HEK293T (cell line): ENCODE measurements at regions not wholly inside any gene's neighbourhood (a gene's known extent, or its start where the extent isn't known, plus 50 kb on each side); places are given as distances from the start of the nearest gene placed in this dataset.

Experiments
- ARNT ChIP-seq: fragments of 450-650 bp; IDR thresholded peaks from 2 replicates; pipeline ENCODE4 v1.6.1; 2017; ENCODE audit warnings: mild to moderate bottlenecking
- CTBP1 ChIP-seq: fragments of 450-650 bp; IDR thresholded peaks from 2 replicates; pipeline ENCODE4 v1.6.1; 2016; ENCODE audit warnings: borderline replicate concordance
- FOXA1 ChIP-seq: fragments of 450-650 bp; IDR thresholded peaks from 2 replicates; pipeline ENCODE4 v1.6.1; 2016; ENCODE audit warnings: mild to moderate bottlenecking
- FOXK2 ChIP-seq: fragments of 450-650 bp; IDR thresholded peaks from 2 replicates; pipeline ENCODE4 v1.6.1; 2016; ENCODE audit warnings: mild to moderate bottlenecking
- FOXM1 ChIP-seq: fragments of 450-650 bp; IDR thresholded peaks from 2 replicates; pipeline ENCODE4 v1.6.1; 2017; ENCODE audit warnings: mild to moderate bottlenecking, borderline replicate concordance
- HDGF ChIP-seq: fragments of 450-650 bp; IDR thresholded peaks from 2 replicates; pipeline ENCODE4 v1.6.1; 2017; ENCODE audit warnings: antibody characterized with exemption, borderline replicate concordance
- L3MBTL2 ChIP-seq: fragments of 450-650 bp; conservative IDR thresholded peaks from 2 replicates; pipeline ENCODE4 v1.6.1; 2016; ENCODE audit warnings: mild to moderate bottlenecking
- LEF1 ChIP-seq: fragments of 450-650 bp; IDR thresholded peaks from 2 replicates; pipeline ENCODE4 v1.6.1; 2017; ENCODE audit warnings: mild to moderate bottlenecking, borderline replicate concordance
- NFRKB ChIP-seq: fragments of 450-650 bp; IDR thresholded peaks from 2 replicates; pipeline ENCODE4 v1.6.1; 2016; ENCODE audit warnings: mild to moderate bottlenecking, moderate library complexity
- PKNOX1 ChIP-seq: fragments of 450-650 bp; IDR thresholded peaks from 2 replicates; pipeline ENCODE4 v1.6.1; 2016
- SP1 ChIP-seq: fragments of 450-650 bp; IDR thresholded peaks from 2 replicates; pipeline ENCODE4 v1.6.1; 2017
- SUZ12 ChIP-seq: fragments of 450-650 bp; IDR thresholded peaks from 2 replicates; pipeline ENCODE4 v1.6.1; 2016; ENCODE audit warnings: mild to moderate bottlenecking
- TARDBP ChIP-seq: fragments of 450-650 bp; IDR thresholded peaks from 2 replicates; pipeline ENCODE4 v1.6.1; 2016
- ZNF384 ChIP-seq: fragments of 450-650 bp; IDR thresholded peaks from 2 replicates; pipeline ENCODE4 v1.6.1; 2016

DNA sequence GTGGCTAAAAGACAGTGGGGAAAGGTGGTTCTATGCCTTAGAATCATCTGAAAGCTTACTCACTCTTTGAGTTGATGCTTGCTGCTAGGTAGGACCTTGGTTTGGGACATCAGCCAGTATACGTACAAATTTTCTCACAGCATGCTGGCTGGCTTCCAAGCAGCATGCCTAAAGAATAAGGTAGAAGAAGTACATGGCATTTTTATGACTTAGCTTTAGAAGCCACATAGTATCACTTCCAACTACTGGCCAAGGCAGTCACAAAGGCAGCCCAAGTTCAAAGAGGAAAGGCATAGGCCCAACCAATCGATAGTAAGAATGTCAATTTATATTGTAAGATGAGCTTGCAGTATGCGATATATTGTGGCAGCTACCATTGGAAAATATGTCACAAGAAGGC is 284.2 kb upstream of the CAND1 start:
- TF ChIP-seq FOXM1 (no peak), SP1 (no peak), NFRKB (no peak), LEF1 (no peak), ZNF384 (no peak), CTBP1 (no peak), TARDBP (no peak), SUZ12 (no peak), ARNT (no peak), HDGF (no peak), FOXA1 (no peak), FOXK2 (no peak), L3MBTL2 (no peak), PKNOX1 (no peak)
